NCI-H2227 (cell line): ENCODE measurements at regions not wholly inside any gene's neighbourhood (a gene's known extent, or its start where the extent isn't known, plus 50 kb on each side); places are given as distances from the start of the nearest gene placed in this dataset.
"Not testable (repeated sequence)": the region's sequence is repeated elsewhere in the genome, so short reads cannot be mapped to it uniquely, and the experiment has no call there.

Source experiments
- DNase-seq: peaks from one replicate; lab custom pipeline; 2025; ENCODE audit not compliant: unreplicated experiment; lab: John Stamatoyannopoulos, UW

DNA sequence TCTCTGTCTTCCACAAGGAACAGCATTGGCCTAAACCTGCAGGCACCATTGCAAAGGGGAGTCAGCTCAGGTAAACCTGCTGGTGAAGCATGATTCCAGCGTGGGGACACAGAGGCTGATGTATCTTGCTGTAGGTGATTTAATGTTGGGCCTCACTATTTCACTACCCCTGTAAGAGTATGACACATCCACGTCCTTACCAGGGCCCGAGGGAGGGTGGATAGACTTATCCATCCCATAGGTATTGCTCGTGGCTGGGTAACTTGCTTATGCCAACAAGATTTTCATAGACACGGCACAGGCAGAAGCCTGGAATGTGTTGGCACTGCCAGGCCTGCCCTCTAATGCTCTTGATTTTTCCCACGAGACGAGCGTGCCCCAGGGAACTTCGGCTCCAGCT lies 107.4 kb upstream of the SULF2 start:
- not testable (repeated sequence) for DNase-seq

DNA sequence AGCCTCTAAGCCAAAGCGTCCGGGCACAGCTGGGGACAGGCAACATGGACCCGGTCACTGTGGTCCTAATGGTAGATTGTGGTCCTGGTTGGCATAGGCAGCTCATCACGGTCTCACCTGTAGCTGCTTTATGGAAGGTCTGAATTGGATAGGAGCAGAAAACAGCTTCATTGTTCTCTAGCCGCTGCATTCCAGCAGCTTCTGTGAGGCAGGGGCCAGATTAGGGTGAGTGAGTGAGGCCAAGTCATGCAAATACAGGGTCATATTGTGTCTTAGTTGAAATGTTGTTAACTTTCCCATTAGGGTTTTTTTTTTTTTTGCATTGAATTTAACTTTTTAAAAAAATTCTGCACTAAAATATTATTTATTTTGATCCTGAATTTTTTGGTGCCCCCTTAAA lies 105.4 kb upstream of the SULF2 start:
- not testable (repeated sequence) for DNase-seq

DNA sequence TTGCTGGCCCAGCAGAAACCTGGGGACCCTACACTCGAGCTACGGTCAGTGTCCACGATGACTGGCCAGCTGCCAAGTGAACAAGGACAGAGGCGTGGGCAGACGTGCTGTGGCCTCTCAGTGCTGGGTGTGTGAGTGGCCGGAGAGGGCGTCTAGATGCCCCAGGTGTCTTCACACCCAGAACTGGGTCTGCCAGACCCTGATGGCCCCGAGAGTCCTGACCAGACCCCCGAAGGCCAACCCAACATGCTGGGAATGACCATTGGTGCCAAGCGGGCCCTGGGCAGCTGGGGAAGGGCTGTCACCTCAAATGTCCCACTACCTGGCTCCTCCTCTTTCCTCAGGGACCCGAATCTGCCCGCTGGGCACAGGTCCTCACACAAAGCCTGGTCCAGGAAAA lies 104.5 kb upstream of the SULF2 start:
- not testable (repeated sequence) for DNase-seq

DNA sequence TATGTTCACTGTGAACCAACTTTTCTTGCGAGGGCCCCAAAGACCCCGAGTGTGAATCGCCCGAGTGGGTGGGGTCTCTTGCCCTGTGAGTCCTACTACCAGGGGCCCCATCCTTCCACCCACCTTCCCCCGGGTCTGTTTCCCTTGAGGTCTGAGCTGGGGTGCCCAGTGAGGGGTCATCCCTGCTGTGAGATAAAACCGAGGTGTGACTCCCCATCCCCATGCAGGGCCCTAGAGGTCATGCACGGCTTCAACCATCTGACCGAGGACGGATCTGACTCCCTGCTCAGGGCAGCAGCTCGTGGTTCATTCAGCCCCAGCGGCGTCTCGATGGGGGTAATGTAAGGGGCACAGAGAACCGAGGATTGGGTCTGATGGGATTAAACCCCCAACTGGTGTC lies 103.1 kb upstream of the SULF2 start:
- no peak for DNase-seq

DNA sequence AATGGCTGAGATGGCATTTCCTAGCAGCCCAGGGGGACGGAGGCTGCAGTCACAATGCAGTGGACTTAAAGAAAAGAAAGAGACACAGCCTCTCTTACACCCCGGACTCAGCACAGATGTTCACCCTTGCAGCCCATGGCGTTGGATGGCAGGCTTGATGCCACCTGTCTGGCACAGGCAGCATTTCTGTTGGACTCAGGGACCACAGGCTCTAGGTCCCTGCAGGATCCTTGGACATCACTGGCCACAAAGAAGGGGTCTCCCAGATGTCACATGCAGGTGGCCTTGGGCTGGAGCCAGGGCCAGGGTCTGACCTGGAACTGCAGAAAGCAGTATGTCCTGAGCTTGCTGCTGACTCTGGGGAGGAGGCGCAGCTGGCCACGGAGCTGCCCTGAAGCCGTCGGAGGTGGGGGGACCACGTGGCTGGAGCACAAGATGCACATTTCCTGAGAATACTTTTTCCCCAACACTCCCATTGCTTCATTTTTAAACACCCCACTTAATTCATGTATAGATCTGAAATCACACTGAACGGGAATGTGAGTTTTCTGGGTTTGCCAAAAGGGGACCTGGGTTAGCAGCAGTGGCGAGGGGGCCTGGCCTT lies 102.3 kb upstream of the SULF2 start:
- no peak for DNase-seq

DNA sequence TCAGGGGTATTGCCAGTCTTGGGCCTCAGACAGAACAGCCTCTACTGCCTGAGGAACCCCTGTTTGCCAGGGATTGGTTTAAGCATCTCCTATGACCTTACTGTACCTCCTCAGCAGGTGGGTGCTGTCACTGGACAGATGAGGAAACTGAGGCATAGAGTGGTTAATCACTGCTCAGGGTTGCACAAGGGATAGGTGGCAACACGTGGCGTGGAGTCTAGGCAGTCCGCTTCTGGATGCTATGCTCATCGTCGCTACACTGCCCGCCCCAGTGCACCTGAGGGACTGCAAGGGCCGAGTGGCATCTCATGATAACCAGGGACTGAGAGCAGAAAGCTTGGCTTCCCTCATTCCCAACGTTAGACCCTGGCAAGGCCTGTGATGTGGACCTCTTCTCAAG lies 101.8 kb upstream of the SULF2 start:
- no peak for DNase-seq

DNA sequence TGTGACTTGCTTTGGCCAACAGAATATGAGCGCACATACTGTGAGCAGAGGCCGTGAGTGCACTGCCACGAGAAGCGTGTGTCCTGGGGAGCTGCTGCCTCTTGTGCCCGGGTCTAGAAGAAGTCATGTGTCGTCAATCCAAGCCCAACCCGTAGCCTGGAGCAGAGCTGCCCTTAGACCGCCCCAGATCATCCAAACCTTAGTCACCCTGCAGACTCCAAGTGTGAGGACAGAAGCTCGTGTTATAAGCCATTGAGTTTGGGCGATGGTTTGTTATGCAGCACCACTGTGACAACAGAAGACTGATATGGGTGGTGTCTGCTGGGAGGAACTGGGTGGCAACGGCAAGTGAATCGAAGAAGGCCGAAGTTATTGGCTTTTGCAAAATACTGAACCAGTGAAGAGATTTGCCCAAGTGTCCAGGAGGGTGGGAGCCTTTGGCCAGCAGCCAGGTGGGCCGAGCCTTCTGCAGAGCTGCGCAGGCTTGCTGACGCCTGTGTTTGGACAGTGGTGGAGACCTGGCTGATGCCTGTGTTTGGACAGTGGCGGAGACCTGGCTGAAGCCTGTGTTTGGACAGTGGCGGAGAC lies 101.3 kb upstream of the SULF2 start:
- no peak for DNase-seq

DNA sequence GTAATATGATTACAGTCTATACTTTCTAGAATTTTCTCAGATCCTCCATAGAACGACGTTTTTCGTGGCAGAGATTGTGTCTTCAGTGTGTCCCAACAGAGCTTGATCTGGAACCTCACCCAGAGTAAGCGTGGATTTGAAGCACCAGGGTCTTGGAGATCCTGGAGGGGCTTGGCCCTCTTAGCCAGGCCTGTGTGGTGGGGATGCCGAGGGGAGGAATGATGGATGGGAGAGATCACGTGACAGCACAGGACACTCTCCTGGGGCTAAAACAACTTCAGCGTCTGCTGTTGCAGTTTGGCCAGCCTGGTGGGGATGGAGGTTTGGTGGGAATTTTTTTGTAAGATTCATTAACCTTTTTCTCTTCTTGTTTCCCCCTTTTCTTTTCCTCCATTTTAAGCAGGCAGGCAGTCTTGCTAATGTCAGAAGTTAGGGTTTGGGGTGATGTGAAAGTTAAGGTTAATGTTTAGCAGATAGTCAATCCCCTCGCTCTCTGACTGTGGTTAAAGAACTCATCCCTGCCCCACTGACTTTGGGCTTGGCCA lies 100.7 kb upstream of the SULF2 start:
- DNase-seq, result no peak

DNA sequence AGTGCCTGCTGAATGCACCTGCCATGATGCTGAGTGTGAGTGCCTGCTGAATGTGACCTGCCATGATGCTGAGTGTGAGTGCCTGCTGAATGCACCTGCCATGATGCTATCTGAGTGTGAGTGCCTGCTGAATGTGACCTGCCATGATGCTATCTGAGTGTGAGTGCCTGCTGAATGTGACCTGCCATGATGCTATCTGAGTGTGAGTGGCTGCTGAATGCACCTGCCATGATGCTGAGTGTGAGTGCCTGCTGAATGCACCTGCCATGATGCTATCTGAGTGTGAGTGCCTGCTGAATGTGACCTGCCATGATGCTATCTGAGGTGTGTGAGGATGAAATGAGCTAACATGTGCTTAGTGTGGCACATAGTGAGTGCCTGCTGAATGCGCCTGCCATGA lies 98.7 kb upstream of the SULF2 start:
- DNase-seq, result not testable (repeated sequence)

DNA sequence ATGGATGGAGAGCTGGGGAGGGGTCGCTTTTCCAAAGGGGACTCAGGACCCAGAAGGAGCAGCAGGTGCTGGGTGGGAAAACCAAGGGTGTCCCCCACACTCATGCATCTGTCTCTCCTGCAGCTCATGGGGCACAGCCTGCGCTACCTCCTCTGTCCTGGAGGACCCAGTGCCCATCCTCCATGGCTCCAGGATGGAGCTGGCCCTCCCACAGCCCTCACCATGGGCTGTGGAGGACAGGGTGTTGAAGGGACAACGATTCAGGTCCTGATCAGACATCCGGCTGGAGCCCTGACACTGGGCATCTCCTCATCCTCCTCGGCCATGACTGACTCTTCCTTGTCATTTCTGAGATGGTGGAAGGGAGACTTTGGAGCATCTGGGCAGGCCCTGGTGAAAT lies 97.9 kb upstream of the SULF2 start:
- no peak for DNase-seq

DNA sequence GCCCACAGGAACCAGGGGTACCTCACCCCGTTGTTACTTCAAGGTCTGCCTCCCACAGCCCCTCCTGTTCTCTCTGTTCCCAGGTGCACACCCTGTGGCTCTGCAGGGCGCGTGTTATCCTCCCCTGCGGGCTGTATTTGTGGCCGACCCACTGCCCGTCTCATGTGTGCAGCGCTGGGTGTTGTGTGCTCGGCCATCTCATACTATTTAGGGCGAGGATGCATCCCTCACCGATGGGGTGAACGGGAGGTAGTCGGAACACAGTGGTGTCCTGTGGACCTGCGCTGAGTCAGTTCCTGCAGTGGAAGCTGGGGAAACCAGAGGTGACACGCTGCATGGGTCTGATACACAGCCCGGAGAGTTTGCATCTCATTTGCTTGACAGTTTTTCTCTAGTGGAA lies 94.5 kb upstream of the SULF2 start:
- DNase-seq, result no peak

DNA sequence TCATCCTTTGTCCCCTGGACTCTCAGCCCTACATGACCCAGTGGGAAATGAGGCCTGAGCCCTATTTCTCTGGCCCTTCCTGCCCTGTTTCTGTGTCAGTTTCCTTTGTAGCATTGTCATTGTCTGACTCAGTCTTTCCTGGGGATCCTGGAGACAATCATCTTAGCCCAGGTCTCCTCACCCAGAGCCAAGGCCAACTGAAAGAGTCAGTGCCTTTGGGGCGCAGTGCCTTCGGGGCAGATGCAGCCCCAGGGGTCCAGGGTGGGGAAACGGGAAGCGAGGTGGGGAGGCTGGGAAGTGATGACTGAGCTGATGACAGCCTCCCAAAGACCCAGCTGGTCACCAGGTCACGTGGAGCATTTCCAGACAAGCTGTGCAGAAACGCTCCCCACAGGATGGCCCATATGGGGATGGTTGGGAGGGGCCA lies 93.3 kb upstream of the SULF2 start:
- DNase-seq, result no peak

DNA sequence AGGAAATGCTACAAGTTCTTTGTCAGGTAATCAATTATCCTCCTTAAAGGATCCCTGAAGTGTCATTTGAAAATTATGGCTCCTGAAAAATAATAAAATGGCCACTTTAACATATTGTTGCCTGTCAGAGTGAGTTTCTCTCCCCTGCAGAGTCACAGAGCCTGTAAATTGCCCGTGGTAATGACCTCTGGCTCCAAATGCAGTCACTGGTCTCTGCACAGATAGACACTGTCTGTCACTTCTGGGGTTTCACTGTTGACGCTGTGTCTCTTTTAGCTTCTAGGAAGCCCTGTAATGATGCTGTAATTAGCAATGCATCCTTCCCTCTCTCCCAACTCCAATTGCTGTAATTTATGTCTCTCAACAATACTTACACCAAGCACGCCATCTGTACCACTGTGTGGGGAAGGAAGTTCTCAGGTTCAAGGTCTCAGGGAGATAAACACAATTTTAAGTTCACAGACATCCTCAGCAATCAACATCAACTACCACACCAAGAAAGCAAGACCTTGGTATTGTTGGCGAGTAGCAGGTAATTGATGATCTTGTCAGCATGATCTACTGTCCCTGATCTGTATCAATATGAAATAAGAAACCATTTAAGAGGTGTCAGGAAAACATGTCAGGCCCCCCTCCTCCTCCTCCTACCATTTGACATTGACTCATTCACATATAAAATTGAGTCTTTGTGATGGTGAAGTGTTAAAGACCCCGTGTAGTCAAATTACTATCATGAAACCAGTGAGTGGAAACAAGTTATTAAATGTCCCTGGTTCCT lies 91.2 kb upstream of the SULF2 start:
- peak; percentile 91 for DNase-seq

DNA sequence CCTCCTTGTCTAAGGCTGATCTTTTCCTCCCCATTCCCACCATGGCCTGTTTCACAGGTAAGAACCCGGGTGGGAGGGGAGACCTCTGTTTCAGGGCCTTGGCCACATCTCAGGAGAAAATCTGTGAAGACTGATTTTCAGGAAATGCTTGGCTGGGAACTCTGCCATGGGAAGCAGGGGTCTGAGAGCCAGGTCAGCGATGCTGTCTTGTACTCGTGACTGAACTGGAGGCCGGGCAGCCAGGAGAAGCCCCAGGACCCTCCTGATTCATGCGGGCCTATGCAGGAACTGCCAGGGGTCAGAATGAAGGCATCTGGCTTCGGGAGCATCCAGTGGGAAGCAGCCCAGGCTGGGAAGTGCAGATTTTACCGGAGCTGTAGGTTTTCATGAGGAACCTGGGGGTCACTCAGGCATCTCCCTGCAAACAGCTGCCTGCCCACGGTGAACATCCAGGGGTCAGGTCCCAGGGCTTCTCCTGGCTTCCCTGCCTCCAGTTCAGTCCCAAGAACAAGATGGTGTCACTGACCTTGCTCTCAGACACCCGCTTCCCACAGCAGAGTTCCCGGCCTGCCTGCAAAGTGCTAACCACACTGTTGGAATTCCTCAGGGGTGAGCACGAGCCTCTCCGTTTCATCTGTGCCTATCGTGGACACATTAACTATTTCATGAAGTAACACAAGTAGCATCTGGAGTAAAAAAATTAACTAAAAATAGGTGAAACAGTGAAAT lies 90.2 kb upstream of the SULF2 start:
- DNase-seq, result peak; percentile 27

DNA sequence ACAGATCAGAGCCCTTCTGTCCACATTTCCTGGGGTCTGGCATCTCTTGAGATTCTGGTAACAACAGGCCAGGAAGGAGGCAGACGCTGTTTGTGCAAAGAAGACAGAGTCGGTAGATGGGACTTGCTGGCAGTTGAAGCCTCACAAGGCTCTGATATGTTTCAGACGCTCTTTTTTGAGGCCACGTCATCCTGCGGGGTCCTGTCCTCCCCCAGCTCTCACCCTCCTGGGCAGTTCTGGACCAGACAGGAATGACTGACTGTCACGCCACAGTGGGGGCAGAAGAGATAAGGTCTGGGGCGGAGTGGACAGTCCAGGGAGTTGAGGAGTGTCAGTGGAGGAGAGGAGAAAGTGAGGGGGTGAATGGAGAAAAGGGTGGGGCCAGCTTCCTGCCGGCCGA lies 87.1 kb upstream of the SULF2 start:
- no peak for DNase-seq

DNA sequence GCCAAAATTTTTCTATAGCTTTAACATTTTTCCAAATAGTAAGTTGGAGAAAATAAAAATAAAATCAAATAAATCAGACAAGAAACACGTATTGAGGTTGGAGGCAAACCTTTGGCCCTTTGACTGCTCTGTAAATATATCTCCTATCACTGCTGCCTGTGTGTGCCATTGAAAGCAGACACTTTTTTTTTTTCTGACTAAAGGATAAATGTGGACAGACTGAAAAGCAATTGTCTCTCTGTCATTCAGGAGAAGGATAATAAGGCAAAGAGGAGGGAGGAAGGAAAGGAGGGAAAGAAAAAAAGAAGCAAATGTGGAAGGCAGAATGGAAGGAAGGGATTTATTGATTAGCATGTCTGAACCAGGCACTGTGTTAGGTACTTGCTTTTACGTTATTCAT lies 85.2 kb upstream of the SULF2 start:
- no peak for DNase-seq

DNA sequence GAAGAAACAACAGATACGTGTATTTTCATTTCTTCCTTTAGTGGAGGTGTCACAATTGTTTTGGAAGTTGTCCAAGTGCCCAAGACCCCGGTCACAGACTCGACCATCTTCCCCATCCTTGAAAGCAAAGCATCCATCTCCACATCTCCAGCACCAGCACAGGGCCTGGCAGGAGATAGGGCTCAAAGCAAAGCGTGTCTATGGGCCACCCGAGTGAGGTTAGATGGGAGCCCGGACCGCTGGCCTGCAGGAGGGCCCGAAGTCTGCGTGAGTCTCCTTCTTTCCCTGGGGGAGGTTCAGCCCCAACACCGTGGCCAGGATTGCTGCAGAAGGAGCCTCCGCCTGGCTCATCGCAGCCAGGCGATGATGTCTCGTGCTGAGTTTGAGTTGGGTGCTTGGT lies 83.5 kb upstream of the SULF2 start:
- no peak for DNase-seq

DNA sequence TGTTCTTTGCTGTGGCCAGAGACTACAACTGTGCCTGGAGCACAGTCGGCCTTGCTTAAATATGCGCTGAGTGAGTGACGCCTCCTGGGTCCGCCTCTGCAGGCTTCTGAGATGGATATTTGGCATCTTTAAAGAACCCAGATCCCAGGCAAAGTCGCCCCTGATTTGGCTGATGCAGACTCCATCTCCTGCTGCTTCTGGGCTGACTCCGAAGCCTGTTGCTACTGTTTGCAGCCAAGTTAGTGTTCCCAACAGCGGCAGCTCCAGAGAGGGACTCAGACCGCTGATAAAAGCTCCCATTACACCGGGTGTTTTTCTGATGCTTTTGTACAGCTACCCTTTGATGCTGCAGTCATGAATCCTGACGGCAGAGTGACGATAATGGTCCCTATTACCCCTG lies 83.0 kb upstream of the SULF2 start:
- no peak for DNase-seq

DNA sequence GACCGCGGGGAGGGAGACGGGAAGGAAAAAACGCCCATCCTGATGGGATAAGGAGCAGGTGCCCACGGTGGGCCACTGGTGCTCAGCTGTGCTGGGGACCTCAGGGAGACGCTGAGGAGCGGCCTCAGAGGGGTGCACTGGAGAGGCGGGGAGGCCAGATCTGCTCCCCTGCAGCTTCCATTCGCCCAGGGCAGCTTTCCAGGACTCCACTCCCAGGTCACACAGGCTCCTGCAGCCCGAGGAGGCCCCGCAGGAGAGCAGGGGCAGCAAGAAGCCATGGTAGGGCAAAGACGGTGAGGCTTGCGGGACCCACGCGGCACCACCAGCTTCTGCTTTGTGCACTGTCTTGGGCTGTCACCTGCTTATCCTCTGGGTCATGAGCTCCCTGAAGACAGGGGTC lies 82.5 kb upstream of the SULF2 start:
- DNase-seq, result no peak

DNA sequence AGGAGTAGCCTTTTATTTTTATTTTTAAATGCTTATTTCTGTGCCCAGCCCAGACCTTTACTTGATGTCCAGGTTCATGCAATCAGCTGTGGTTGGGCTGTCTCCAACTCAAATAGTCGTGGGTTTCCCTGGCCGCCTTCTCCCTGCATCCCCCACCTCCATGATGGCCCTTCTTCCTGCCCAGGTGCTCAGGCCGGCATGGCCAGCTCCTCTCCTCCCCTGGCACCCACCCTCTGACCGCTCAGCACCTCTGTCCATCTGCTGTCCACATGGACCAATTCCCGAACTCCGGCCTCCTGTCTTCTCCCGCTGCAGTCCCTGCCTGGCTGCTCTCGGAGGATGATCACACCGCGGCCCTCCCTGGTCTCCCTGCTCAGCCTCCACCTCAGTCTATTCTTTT lies 81.2 kb upstream of the SULF2 start:
- no peak for DNase-seq

DNA sequence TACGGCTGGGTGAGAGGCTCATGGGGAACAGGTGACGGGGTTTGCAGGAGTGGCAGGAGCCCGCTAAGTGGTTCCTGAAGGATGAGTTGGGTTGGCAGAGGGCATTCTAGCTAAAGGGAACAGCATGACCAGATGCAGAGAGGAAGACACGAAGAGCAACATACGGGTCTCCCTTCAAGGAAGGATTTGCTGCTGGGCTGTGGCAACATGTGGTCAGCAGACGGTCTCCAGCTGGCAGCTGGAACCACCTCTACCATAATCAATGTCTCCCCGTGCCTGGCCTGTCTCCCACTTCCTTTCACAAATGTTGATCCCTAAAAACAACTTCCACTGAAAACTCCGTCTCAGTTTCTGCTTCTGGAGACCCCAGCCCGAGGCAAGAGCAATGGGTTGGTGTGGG lies 80.6 kb upstream of the SULF2 start:
- no peak for DNase-seq

DNA sequence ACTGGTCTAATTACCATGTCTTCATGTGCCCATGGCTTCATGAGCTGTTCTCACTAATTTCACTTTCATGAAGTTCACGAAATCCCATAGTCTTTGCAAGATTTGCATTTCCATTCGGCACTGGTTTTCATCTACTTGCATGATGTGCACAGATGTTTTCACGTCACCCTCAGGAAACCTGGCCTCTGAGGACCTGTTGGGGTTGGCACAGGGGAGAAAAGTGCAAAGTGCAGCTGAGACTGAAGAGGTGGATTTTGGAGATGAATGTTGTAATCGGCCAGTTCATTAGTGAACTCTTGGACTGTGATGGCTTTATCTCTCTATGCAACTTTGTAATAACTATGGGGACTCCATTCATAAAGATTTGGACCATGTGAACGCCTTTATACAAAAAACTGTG lies 80.2 kb upstream of the SULF2 start:
- no peak for DNase-seq
